Neutrophil (primary cell): ENCODE measurements at regions not wholly inside any gene's neighbourhood (a gene's known extent, or its start where the extent isn't known, plus 50 kb on each side); places are given as distances from the start of the nearest gene placed in this dataset.

Source experiments
- H3K27ac ChIP-seq: fragments of 200-600 bp; sonication (generic); 2 replicates; pipeline ENCODE4 v1.5.1; 2016; ENCODE audit warnings: mild to moderate bottlenecking, moderate library complexity
- H3K27me3 ChIP-seq: fragments of 200-600 bp; sonication (generic); 2 replicates; pipeline ENCODE4 v1.6.0; 2016; ENCODE audit warnings: mild to moderate bottlenecking
- H3K36me3 ChIP-seq: fragments of 200-600 bp; sonication (generic); 2 replicates; pipeline ENCODE4 v1.5.1; 2017
- H3K4me1 ChIP-seq, 2 experiments: fragments of 200-600 bp in 1 of 2; sonication (generic) in 1 of 2; 1 replicate in 1 of 2; 2 replicates in 1 of 2; pipeline versions ENCODE4 v1.5.1 to v1.6.1; 2013 to 2016; ENCODE audit warnings: low read depth in 1 of 2, low read length in 1 of 2, mild to moderate bottlenecking in 1 of 2, moderate library complexity in 1 of 2; ENCODE audit not compliant: control insufficient read depth in 1 of 2, insufficient read depth in 1 of 2
- H3K4me3 ChIP-seq, 2 experiments: fragments of 200-600 bp in 1 of 2; sonication (generic) in 1 of 2; 1 replicate in 1 of 2; 2 replicates in 1 of 2; pipeline ENCODE4 v1.5.1; 2013 to 2016; ENCODE audit warnings: low read depth in 1 of 2, low read length in 1 of 2, mild to moderate bottlenecking in 1 of 2, moderate library complexity in 1 of 2
- H3K9me3 ChIP-seq: fragments of 200-600 bp; sonication (generic); 2 replicates; pipeline ENCODE4 v1.5.1; 2016
- TF ChIP-seq, protein P1 (sequence below): fragments of 200-600 bp; sonication (generic); IDR thresholded peaks from 2 replicates; pipeline ENCODE4 v1.5.1; 2016; ENCODE audit warnings: antibody characterized with exemption

DNA sequence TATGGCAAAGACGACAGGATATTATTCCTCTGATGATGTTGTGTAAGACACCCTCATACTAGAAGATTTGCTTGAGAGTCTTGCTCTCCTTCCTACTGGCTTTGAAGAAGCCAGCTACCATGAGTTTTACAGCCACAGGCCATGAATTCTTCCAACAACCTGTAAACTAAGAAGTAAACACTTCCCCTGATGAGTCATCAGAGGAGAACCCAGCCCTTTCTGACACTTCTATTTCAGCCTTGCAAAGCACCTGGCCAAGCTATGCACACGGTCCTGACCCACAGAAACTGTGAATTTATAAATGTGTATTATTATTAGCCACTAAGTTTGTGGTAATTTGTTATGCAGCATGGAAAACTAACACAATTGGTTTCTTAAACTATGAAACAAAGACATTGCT is 288.8 kb upstream of the ADAMTSL1 start:
- Histone ChIP-seq H3K9me3 (no peaks in the 10 kb centered on the region), H3K27ac (no peak overlapping the region), H3K4me3 (no peak overlapping the region), H3K27me3 (no peaks in the 10 kb centered on the region), H3K36me3 (no peaks in the 10 kb centered on the region), H3K4me1 (no peaks in the 10 kb centered on the region)
- TF ChIP-seq, protein P1, sequence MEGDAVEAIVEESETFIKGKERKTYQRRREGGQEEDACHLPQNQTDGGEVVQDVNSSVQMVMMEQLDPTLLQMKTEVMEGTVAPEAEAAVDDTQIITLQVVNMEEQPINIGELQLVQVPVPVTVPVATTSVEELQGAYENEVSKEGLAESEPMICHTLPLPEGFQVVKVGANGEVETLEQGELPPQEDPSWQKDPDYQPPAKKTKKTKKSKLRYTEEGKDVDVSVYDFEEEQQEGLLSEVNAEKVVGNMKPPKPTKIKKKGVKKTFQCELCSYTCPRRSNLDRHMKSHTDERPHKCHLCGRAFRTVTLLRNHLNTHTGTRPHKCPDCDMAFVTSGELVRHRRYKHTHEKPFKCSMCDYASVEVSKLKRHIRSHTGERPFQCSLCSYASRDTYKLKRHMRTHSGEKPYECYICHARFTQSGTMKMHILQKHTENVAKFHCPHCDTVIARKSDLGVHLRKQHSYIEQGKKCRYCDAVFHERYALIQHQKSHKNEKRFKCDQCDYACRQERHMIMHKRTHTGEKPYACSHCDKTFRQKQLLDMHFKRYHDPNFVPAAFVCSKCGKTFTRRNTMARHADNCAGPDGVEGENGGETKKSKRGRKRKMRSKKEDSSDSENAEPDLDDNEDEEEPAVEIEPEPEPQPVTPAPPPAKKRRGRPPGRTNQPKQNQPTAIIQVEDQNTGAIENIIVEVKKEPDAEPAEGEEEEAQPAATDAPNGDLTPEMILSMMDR: no peak

DNA sequence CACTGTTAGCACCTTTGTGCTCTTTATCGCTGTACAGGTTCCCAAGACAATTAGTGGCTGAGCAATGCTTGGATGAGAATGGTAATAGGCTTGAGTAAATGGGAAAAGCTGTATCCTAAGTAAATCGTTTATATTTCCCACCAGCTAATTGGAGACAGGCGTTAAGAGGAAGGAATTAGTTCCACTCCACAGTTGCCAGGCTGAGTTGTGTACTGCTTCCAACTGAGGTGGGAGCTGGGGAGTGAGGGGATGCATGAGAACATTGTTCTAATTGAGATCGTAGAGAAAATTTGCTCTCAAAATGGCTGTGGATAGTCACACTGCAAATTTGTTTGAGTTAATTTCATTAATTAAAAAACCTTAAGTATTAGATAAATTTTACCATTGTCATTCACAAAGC is 285.0 kb upstream of the ADAMTSL1 start:
- TF ChIP-seq, protein P1: no peak
- no peaks in the 10 kb centered on the region for H3K27me3 ChIP-seq
- H3K9me3 ChIP-seq: no peaks in the 10 kb centered on the region
- no peak overlapping the region for H3K4me3 ChIP-seq
- H3K27ac ChIP-seq: no peak overlapping the region
- H3K36me3 ChIP-seq: no peaks in the 10 kb centered on the region
- H3K4me1 ChIP-seq: no peaks in the 10 kb centered on the region

DNA sequence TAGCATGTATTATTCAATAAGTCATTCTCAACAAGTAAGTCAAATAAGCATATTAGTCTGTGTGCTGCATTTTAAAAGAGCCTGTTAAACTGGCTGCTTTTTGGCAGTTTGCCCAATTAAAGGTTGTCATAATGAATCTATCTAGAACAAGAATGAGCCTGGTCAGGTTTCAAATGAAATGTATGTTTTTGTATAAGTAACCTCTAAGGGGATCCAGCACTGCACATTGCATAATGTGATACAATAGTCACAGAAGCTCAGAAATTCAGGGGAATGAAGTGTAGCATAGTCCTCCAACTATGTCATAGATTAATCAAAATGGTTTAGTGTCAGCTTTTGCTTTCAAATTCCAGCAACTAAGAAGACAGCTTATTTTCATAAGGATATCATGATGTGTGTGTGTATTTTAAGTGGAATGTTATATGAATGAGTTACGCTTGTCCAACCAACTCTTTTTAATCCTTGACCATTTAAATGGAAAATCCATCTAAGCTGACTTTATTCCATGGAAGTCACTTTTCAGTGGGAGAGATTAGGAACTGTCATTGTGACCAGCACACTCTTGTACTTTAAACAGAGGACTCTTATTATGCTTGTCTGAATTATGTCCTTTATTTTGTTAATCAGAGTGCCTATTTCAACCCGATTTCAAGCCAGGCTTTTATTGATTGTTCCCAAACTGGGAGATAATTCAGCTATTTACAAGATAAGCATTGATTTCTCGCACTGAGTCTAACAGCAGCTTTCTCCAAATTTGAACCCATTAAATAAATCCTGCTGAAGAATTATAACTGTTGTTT is 283.9 kb upstream of the ADAMTSL1 start:
- no peak overlapping the region for H3K27ac ChIP-seq
- no peaks in the 10 kb centered on the region for H3K36me3 ChIP-seq
- no peaks in the 10 kb centered on the region for H3K4me1 ChIP-seq
- TF ChIP-seq, protein P1: no peak
- no peaks in the 10 kb centered on the region for H3K9me3 ChIP-seq
- H3K4me3 ChIP-seq: no peak overlapping the region
- no peaks in the 10 kb centered on the region for H3K27me3 ChIP-seq

DNA sequence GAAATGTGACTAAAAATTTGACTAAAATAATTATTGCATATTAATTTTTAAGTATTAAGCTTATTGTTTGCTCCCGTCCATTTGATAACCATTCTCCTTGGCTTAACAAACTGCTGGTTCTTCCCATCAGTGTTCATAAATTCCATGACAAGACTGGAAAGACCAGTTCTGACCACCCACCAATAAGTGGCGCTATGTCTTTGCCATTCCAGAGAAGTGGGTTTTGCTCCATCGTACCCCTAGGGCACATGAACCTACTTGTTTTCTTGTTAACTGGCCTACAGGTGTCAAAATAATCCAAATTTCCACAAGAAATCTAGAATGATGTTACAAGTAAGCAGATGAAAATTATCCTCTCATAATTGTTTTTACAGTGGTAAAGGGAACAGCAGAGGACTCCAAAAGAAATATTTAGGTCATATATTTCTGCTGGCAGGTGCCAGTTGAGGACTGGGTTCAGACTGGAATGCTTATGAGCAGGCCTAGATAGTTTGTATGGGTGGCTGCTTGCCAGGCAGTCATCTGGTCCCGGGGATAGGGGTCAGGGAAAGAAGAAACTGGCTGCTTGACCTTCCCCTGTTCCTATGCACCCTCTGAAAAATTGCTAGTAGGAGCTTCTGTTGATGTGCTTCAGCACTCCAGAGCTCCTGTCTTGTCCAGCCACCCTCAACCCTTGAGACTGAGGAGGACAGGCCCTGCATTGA is 283.1 kb upstream of the ADAMTSL1 start:
- no peaks in the 10 kb centered on the region for H3K27me3 ChIP-seq
- TF ChIP-seq, protein P1: no peak
- H3K4me1 ChIP-seq: no peaks in the 10 kb centered on the region
- no peaks in the 10 kb centered on the region for H3K9me3 ChIP-seq
- no peak overlapping the region for H3K4me3 ChIP-seq
- H3K27ac ChIP-seq: no peak overlapping the region
- H3K36me3 ChIP-seq: no peaks in the 10 kb centered on the region

DNA sequence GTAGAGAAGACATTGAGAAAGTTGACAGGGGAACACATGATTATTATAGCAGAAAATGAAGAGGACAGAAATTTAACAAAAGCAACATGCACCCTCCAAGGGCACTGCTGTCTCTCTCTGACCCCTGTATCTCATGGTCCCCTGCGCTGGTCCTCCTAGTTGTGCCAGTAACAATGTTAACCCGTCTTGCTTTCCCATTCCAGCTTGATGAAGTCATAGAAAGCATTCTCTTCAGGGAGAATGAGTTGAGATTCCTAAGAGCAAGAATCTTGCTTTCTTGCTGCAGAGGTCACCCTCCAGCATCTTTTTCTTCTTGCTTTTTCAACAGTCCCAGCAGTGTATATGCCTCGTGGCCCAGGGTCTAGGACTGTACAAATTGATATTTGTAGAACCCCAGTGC is 279.6 kb upstream of the ADAMTSL1 start:
- Histone ChIP-seq H3K4me3 (no peak overlapping the region), H3K27ac (no peak overlapping the region), H3K27me3 (no peaks in the 10 kb centered on the region), H3K36me3 (no peaks in the 10 kb centered on the region), H3K4me1 (no peaks in the 10 kb centered on the region), H3K9me3 (no peaks in the 10 kb centered on the region)
- TF ChIP-seq, protein P1: no peak
